ENCODE measurements at regions not wholly inside any gene's neighbourhood (a gene's known extent, or its start where the extent isn't known, plus 50 kb on each side); places are given as distances from the start of the nearest gene placed in this dataset.

DNA sequence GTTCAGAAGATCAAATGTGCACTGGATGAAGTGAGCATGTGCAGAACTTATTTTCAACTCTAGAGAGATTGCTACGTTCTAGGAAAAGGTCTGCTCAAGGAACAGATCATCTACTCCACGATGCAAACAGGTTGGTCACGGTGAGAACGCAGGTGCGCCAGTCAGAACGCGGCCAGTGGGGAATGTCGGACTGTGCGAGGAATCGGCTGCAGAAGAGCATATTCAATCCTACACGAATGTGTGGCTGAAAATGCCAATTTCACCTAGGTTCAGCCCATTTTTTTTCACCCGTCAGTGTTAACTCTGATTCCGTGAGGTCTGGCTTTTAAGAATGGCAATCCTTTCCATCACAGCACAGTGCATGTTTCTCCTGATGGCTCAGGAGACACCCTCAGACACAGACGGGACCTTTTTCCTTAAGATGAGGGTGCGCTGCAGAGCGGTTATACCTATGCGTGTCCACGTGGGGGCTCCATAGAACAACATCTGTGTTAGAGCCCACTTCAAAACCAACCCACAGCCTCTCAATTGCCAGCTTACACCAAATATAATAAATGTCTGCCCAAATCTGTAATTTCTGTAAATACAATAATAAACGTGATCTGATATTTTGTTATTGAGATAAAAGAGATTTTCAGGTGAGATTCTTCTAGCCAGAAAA is 250.4 kb downstream of the FOXA2 start:
- no peak overlapping the region for H3K4me3 ChIP-seq
- no peaks in the 10 kb centered on the region for H3K4me1 ChIP-seq
- H3K27ac ChIP-seq = no peak overlapping the region
- no peaks in the 10 kb centered on the region for H3K36me3 ChIP-seq
- intact Hi-C loops (cut with DNase I; ENCODE audit: low total_unique reads) = loop anchor here (10.0 kb wide), 1 partner anchor 351 kb away; no protein-coding TSS in a partner anchor
- DNase-seq = peak in 1 of 2 donors; percentile 28
- no peaks in the 10 kb centered on the region for H3K9me3 ChIP-seq
- no peaks in the 10 kb centered on the region for H3K27me3 ChIP-seq
- TF ChIP-seq POLR2A (IDR thresholded peaks at IDR 0.05) (no peak), CTCF (IDR thresholded peaks at IDR 0.05) (peak; percentile 41 to 57 (median 48))

DNA sequence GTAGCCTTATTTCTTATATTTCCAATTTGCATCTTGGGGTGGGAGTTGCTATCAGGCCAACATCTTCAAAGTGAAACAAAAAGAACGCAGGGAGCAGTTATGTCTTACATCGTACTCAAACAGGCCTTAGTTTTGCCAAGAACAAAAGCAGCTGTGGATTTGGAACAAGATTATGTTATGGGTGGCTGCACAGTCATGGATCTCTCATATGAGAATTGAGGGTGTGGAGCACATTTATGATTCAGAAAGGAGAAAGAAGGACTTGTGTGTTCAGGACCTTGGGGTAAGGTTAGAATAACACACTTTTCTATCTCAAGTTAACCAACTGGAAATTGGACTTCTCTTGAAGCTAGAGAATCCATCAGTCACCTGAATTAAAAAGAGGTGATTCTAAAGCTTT is 259.9 kb downstream of the FOXA2 start:
- no peak for DNase-seq
- Histone ChIP-seq H3K9me3 (no peaks in the 10 kb centered on the region), H3K4me3 (no peak overlapping the region), H3K27ac (no peak overlapping the region), H3K36me3 (no peaks in the 10 kb centered on the region), H3K4me1 (no peaks in the 10 kb centered on the region), H3K27me3 (no peaks in the 10 kb centered on the region)
- no peak for TF ChIP-seq CTCF (IDR thresholded peaks at IDR 0.05)
- no peak for TF ChIP-seq POLR2A (IDR thresholded peaks at IDR 0.05)
- intact Hi-C loops (cut with DNase I; ENCODE audit: low total_unique reads) = no loop called here

GRCh38 chr20:22322513-22322912 is 261.9 kb downstream of the FOXA2 start:
- Histone ChIP-seq H3K4me3 (no peak overlapping the region), H3K36me3 (no peaks in the 10 kb centered on the region), H3K27me3 (no peaks in the 10 kb centered on the region), H3K27ac (no peak overlapping the region), H3K4me1 (no peaks in the 10 kb centered on the region), H3K9me3 (no peaks in the 10 kb centered on the region)
- intact Hi-C loops (cut with DNase I; ENCODE audit: low total_unique reads) = no loop called here
- TF ChIP-seq POLR2A (IDR thresholded peaks at IDR 0.05) (no peak), CTCF (IDR thresholded peaks at IDR 0.05) (no peak)
- DNase-seq = no peak

DNA sequence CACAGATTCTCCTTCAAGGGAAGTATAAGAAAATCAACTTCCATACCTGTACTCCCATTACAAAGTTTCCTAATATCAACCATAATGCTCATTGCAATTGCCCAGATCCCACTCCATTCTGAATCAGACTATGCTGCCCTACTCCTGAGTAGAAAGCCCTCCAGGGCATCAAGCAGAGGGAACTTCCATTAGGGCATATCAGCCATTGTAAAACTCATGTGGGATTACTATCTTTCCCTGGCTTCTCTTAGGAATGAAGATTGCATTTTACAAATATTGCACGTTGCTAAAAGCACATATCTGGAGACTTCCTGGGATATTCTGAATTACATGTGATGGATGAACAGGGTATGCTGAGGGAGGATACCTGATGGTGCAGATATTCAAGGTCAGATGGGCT is 263.2 kb downstream of the FOXA2 start:
- H3K36me3 ChIP-seq = no peaks in the 10 kb centered on the region
- no peaks in the 10 kb centered on the region for H3K9me3 ChIP-seq
- no peaks in the 10 kb centered on the region for H3K27me3 ChIP-seq
- no peak overlapping the region for H3K4me3 ChIP-seq
- no peaks in the 10 kb centered on the region for H3K4me1 ChIP-seq
- TF ChIP-seq CTCF (IDR thresholded peaks at IDR 0.05) (no peak), POLR2A (IDR thresholded peaks at IDR 0.05) (no peak)
- intact Hi-C loops (cut with DNase I; ENCODE audit: low total_unique reads) = no loop called here
- no peak overlapping the region for H3K27ac ChIP-seq
- DNase-seq = no peak

- H3K9me3 ChIP-seq = no peaks in the 10 kb centered on the region
- H3K27me3 ChIP-seq = no peaks in the 10 kb centered on the region
- DNase-seq = no peak
- no peak overlapping the region for H3K4me3 ChIP-seq
- no peaks in the 10 kb centered on the region for H3K4me1 ChIP-seq
- intact Hi-C loops (cut with DNase I; ENCODE audit: low total_unique reads) = no loop called here
- TF ChIP-seq POLR2A (IDR thresholded peaks at IDR 0.05) (no peak), CTCF (IDR thresholded peaks at IDR 0.05) (no peak)
- no peak overlapping the region for H3K27ac ChIP-seq
- H3K36me3 ChIP-seq = no peaks in the 10 kb centered on the region
Observed at GRCh38 chr20:22320245-22320915, 264.0 kb downstream of the FOXA2 start.
